OCI-LY1 (cell line): ENCODE measurements at regions not wholly inside any gene's neighbourhood (a gene's known extent, or its start where the extent isn't known, plus 50 kb on each side); places are given as distances from the start of the nearest gene placed in this dataset.

Experiments
- H2AFZ ChIP-seq: fragments of 200-600 bp; sonication (generic), shearing (Covaris generic); 2 replicates; pipeline ENCODE4 v1.6.0; 2014; ENCODE audit warnings: antibody characterized with exemption, mild to moderate bottlenecking, low read length
- H3F3A ChIP-seq: fragments of 200-600 bp; sonication (generic), shearing (Covaris generic); 2 replicates; pipeline ENCODE4 v1.6.0; 2014; ENCODE audit warnings: mild to moderate bottlenecking, antibody characterized with exemption, low read length, moderate library complexity; ENCODE audit not compliant: insufficient read depth
- H3K27ac ChIP-seq: fragments of 200-600 bp; sonication (generic); 2 replicates; pipeline ENCODE4 v1.5.1; 2014; ENCODE audit warnings: low read length, mixed run types, mild to moderate bottlenecking, low read depth; ENCODE audit not compliant: poor library complexity, severe bottlenecking
- H3K27me3 ChIP-seq: fragments of 200-600 bp; sonication (generic); 2 replicates; pipeline ENCODE4 v1.6.0; 2014; ENCODE audit warnings: antibody characterized with exemption, mild to moderate bottlenecking, low read length, moderate library complexity; ENCODE audit not compliant: insufficient read depth
- H3K36me3 ChIP-seq: fragments of 200-600 bp; sonication (generic); 2 replicates; pipeline ENCODE4 v1.6.1; 2014; ENCODE audit warnings: mild to moderate bottlenecking, antibody characterized with exemption, low read length, moderate library complexity, mixed read lengths; ENCODE audit not compliant: insufficient read depth
- H3K4me1 ChIP-seq: fragments of 200-600 bp; sonication (generic); 2 replicates; pipeline ENCODE4 v1.5.1; 2014; ENCODE audit warnings: mild to moderate bottlenecking, low read length, moderate library complexity; ENCODE audit not compliant: insufficient read depth, severe bottlenecking
- H3K4me2 ChIP-seq: fragments of 200-600 bp; sonication (generic), shearing (Covaris generic); 2 replicates; pipeline ENCODE4 v1.6.1; 2014; ENCODE audit warnings: low read length
- H3K4me3 ChIP-seq: fragments of 200-600 bp; sonication (generic); 2 replicates; pipeline ENCODE4 v1.5.1; 2014; ENCODE audit warnings: low read length, low read depth, mild to moderate bottlenecking, mixed read lengths; ENCODE audit not compliant: poor library complexity, severe bottlenecking
- H3K79me2 ChIP-seq: fragments of 200-600 bp; shearing (Covaris generic); 2 replicates; pipeline ENCODE4 v1.6.1; 2016; ENCODE audit warnings: mixed run types, low read length, mixed read lengths; ENCODE audit not compliant: insufficient read depth
- H3K9ac ChIP-seq: fragments of 200-600 bp; sonication (generic), shearing (Covaris generic); 2 replicates; pipeline ENCODE4 v1.6.1; 2014; ENCODE audit warnings: mild to moderate bottlenecking, low read length, mixed read lengths
- H3K9me2 ChIP-seq: fragments of 200-600 bp; sonication (generic), shearing (Covaris generic); 2 replicates; pipeline ENCODE4 v1.6.1; 2014; ENCODE audit warnings: low read depth, mild to moderate bottlenecking, low read length, mixed read lengths
- H3K9me3 ChIP-seq: fragments of 200-600 bp; shearing (Covaris generic); 2 replicates; pipeline ENCODE4 v1.6.1; 2014; ENCODE audit warnings: low read length, mixed read lengths
- H4K20me1 ChIP-seq: fragments of 200-600 bp; sonication (generic), shearing (Covaris generic); 2 replicates; pipeline ENCODE4 v1.6.0; 2016; ENCODE audit warnings: mild to moderate bottlenecking, low read length; ENCODE audit not compliant: insufficient read depth
- EZH2 ChIP-seq: fragments of 200-600 bp; sonication (generic), shearing (Covaris generic); IDR thresholded peaks from 2 replicates; pipeline ENCODE4 v1.8.0; 2017; ENCODE audit warnings: borderline replicate concordance, mixed run types, mild to moderate bottlenecking, antibody characterized with exemption, low read length, moderate library complexity, mixed read lengths
- TF ChIP-seq, protein P1 (sequence below): fragments of 200-600 bp; sonication (generic), shearing (Covaris generic); IDR thresholded peaks from 2 replicates; pipeline ENCODE4 v1.5.1; 2017; ENCODE audit warnings: mild to moderate bottlenecking, antibody characterized with exemption, low read length, moderate library complexity, mixed read lengths

GRCh38 chr11:123282597-123282996 lies 87.5 kb upstream of the CLMP start:
- no peaks in the 10 kb centered on the region for H3F3A ChIP-seq
- no peak overlapping the region for H3K9ac ChIP-seq
- TF ChIP-seq, protein P1, sequence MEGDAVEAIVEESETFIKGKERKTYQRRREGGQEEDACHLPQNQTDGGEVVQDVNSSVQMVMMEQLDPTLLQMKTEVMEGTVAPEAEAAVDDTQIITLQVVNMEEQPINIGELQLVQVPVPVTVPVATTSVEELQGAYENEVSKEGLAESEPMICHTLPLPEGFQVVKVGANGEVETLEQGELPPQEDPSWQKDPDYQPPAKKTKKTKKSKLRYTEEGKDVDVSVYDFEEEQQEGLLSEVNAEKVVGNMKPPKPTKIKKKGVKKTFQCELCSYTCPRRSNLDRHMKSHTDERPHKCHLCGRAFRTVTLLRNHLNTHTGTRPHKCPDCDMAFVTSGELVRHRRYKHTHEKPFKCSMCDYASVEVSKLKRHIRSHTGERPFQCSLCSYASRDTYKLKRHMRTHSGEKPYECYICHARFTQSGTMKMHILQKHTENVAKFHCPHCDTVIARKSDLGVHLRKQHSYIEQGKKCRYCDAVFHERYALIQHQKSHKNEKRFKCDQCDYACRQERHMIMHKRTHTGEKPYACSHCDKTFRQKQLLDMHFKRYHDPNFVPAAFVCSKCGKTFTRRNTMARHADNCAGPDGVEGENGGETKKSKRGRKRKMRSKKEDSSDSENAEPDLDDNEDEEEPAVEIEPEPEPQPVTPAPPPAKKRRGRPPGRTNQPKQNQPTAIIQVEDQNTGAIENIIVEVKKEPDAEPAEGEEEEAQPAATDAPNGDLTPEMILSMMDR = no peak
- TF ChIP-seq EZH2 = no peak
- H3K27me3 ChIP-seq = no peaks in the 10 kb centered on the region
- no peak overlapping the region for H3K4me3 ChIP-seq
- H3K4me2 ChIP-seq = no peak overlapping the region
- H3K27ac ChIP-seq = no peak overlapping the region
- H3K79me2 ChIP-seq = no peaks in the 10 kb centered on the region
- H2AFZ ChIP-seq = no peak overlapping the region
- no peaks in the 10 kb centered on the region for H3K9me2 ChIP-seq
- no peaks in the 10 kb centered on the region for H3K4me1 ChIP-seq
- H3K36me3 ChIP-seq = no peaks in the 10 kb centered on the region
- H3K9me3 ChIP-seq = no peaks in the 10 kb centered on the region
- no peaks in the 10 kb centered on the region for H4K20me1 ChIP-seq

DNA sequence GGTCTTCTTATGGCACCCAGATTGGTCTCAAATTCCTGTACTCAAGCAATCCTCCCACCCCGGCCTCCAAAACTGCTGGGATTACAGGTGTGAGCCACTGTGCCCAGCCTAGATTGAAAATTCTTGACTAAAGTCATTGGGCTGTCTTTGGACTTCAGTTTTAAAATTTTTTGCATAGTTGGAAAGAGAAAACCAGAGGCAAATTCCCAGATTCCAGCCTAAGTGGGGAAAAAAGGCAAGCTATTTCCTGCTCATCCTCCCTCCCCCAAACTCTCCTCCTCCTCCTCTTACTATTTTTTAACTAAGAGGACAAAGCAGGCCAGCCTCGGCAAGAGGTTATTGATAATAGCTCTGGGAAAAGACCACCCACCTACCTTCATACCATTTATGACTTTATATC lies 78.6 kb upstream of the CLMP start:
- no peaks in the 10 kb centered on the region for H3K79me2 ChIP-seq
- H3K4me3 ChIP-seq = no peak overlapping the region
- H3K4me2 ChIP-seq = no peak overlapping the region
- H3K4me1 ChIP-seq = no peaks in the 10 kb centered on the region
- H3K27me3 ChIP-seq = no peaks in the 10 kb centered on the region
- no peaks in the 10 kb centered on the region for H3K36me3 ChIP-seq
- H2AFZ ChIP-seq = no peak overlapping the region
- H3K27ac ChIP-seq = no peak overlapping the region
- H3K9ac ChIP-seq = no peak overlapping the region
- TF ChIP-seq, protein P1 = no peak
- TF ChIP-seq EZH2 = no peak
- no peaks in the 10 kb centered on the region for H4K20me1 ChIP-seq
- no peaks in the 10 kb centered on the region for H3K9me3 ChIP-seq
- no peaks in the 10 kb centered on the region for H3F3A ChIP-seq
- H3K9me2 ChIP-seq = no peaks in the 10 kb centered on the region

- no peak for TF ChIP-seq EZH2
- TF ChIP-seq, protein P1 = no peak
- Histone ChIP-seq H3K36me3 (no peaks in the 10 kb centered on the region), H2AFZ (no peak overlapping the region), H3K27ac (no peak overlapping the region), H3K4me3 (no peak overlapping the region), H3K9ac (no peak overlapping the region), H3K4me2 (no peak overlapping the region), H3F3A (no peaks in the 10 kb centered on the region), H4K20me1 (no peaks in the 10 kb centered on the region), H3K9me3 (no peaks in the 10 kb centered on the region), H3K27me3 (no peaks in the 10 kb centered on the region), H3K9me2 (no peaks in the 10 kb centered on the region), H3K4me1 (no peaks in the 10 kb centered on the region), H3K79me2 (no peaks in the 10 kb centered on the region)
Observed at GRCh38 chr11:123272565-123272964, 77.5 kb upstream of the CLMP start.
